Kidney tubule cell (primary cell): ENCODE measurements at regions not wholly inside any gene's neighbourhood (a gene's known extent, or its start where the extent isn't known, plus 50 kb on each side); places are given as distances from the start of the nearest gene placed in this dataset.

Source experiments
- DNase-seq: peaks from one replicate; pipeline ENCODE4 v3.0.0-alpha.2; 2018; ENCODE audit warnings: low spot score

DNA sequence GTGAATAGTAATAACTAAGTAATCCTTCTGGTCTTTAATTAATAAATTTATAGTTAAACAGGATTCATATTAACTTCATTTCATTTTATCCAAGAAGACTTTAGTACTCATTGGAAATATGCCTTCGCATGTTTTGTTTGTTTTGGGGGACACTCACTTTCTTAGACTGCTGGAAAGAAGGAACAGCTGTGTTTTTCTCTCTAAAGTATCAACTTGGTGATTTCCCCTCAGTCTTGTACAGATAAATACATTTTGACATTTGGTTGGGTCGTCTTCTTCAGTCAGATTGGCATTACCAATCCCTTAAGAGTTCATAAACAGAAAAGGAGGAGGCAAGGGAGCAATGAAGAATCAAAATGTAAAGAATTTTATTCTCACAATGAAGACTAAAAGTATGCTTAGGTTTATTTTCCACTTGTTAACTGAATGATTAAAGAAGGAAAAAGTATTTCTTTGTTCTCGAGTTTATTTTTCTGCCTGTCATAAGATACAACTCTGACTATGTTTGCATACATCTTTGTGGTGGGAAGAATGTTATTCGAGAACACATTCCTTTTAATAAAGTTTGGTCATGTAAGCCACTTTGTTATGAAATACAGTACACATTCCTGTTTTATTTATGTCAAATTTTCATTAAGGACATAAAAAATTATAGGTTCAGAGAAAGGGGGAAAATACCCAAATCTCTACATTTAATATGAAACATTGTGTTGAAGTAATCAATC, 140.2 kb downstream of the GMNC start:
- DNase-seq, result no peak

DNA sequence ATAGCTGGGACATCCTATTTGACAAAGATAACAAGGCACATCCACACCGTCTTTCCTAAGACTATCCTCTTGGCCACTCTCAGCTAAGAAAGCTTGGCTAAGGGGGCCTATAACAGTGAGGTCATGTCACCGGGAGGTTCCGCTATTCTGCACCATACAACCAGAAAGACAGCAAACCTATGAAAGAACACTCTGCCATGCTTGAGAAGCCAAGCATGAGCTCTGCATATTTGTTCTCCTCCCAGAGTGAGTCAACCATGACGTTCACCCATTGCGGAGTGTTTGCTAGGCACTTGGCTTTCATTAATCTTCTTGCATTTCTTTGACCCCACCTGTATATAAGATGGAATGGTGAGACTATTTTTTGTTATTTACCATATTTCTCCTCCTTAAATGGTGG, 141.2 kb downstream of the GMNC start:
- peak; percentile 94 for DNase-seq

DNA sequence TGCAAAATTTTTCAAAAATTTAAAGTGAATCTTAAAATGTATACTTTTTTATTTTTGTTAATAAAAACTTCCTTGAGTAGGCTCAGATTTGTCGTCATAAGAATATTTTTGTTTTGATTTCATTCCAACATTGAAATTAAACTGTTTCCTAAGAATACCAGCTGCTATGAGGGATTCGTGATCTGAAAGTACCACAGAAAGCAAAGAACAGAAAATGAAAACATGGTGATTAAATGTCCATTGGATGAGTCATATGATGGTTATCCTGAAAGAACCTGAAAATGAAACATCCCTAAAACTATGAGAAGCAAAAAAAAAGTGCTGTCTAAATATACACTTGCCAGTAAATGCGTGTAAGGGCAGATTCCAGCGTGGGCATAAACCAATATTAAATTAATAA, 143.8 kb downstream of the GMNC start:
- peak; percentile 51 for DNase-seq

DNA sequence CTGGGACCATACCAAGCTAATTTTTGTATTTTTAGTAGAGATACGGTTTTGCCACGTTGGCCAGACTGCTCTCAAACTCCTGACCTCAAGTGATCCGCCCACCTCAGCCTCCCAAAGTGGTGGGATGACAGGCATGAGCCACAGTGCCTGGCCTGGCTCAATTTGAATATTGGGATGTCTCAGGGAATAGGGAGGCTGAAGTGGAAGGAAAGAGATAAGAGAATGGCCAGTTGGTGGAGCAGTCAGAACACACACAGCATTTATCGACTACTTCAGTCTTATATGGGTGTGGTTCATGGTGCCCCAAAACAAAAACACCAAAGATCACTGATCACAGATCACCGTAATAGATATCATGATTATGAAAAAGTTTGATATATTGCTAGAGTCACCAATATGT, 144.4 kb downstream of the GMNC start:
- peak; percentile 8 for DNase-seq

DNA sequence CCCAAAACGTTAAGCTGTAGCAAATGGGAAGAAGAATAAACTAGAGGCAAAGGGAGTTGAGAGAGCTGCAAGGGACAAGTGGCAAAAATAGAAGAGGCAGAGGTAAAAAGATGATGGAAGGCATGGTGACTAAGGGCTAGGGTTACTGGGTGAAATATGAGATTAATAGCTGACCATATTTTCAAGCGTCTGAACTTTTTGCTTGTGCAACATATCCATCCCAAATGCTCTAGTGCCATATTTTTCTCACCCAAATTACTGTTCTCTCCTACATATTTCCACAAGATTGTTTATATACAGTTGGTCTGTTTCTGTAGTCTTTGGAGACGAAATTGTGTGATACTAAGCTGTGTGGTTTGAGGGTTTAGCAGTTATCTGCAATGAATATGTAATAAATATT, 145.5 kb downstream of the GMNC start:
- no peak for DNase-seq

DNA sequence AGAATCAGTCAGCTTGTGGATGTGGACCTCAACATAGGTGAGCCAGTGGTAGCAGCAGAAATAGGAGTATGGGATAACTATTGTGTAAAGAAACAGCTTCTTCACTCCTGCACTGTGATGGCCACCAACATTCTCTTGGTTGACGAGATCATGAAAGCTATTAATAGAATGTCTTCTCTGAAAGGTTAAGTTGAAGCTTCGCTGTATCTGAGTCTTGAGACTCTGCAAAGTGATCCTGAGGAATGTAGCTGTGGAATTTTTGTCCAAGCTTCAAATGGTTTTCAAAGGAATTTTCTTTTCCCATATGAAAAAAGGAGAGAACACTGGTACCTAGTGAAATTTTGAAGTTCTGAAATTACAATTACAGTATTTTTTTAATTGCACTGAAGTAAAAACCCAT, 146.3 kb downstream of the GMNC start:
- no peak for DNase-seq

DNA sequence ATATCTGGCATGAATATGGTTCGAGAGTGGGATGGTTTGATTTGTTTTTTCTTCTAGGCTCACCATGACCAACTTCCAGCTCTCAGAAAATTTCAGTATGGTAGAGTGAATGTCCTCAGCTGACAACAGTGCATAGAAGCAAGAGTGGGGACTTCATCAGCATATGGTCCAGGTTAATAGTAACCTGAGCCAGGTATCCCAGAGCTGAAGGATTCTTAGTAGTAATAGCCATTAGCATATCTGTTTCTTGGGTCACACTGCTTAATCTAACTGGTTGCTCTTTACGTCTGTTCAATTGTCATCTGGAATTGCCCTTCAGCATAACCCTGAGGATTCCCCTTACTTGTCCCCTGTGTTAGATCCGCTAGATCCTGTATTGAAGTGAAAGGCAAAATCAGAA, 151.8 kb downstream of the GMNC start:
- no peak for DNase-seq

DNA sequence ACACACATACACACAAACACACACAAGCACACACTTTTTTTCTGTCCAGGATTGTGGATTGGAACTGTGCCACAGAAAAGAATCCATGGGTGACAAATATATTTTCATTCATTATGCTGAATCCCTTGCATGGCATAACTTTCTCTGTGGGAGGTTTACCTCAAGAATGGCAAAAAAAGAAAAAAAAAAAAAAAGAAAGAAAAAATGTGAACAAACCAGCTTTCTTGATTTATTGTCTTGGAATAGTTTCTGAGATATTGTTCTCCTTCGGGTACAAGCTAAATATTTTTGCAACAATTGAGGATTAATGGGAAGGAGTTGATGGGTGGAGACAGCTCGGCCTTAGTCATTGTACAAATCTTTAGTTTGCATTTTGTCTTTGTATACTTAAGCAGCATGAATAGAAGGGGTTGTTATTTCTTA, 153.1 kb downstream of the GMNC start:
- DNase-seq, result peak; percentile 53
